B cell (primary cell): ENCODE measurements at regions not wholly inside any gene's neighbourhood (a gene's known extent, or its start where the extent isn't known, plus 50 kb on each side); places are given as distances from the start of the nearest gene placed in this dataset.

Experiments used
- CTCF ChIP-seq: fragments of 200-600 bp; IDR thresholded peaks from one replicate; pipeline ENCODE4 v1.8.0; 2022; ENCODE audit warnings: antibody characterized with exemption, mild to moderate bottlenecking
- EZH2 ChIP-seq: IDR thresholded peaks from 2 replicates; pipeline ENCODE4 v1.6.1; 2012; ENCODE audit warnings: borderline replicate concordance, low read depth, mild to moderate bottlenecking, moderate library complexity, low read length; ENCODE audit not compliant: insufficient read depth, poor library complexity, severe bottlenecking

- no peak for TF ChIP-seq CTCF
- no peak for TF ChIP-seq EZH2
Observed at GRCh38 chr13:106985481-106985880, 417.5 kb upstream of the ARGLU1 start.
